Common myeloid progenitor, CD34-positive (primary cell): ENCODE measurements at regions not wholly inside any gene's neighbourhood (a gene's known extent, or its start where the extent isn't known, plus 50 kb on each side); places are given as distances from the start of the nearest gene placed in this dataset.

Source experiments
- CTCF ChIA-PET: fragments of 350-600 bp; sonication (Branson Sonifier 250); formaldehyde crosslinking; loops from one replicate; lab custom pipeline; 2021; ENCODE audit warnings: antibody characterized with exemption; lab: Charles Lee
- POLR2A ChIA-PET: fragments of 350-600 bp; sonication (Branson Sonifier 250); formaldehyde crosslinking; loops from one replicate; lab custom pipeline; 2021; ENCODE audit warnings: antibody characterized with exemption; lab: Charles Lee
- DNase-seq, 3 donors: peaks; one replicate each; pipeline versions ENCODE4 v3.0.0 to v3.0.0-alpha.2; 2013
- H3K27ac ChIP-seq, 2 experiments: 1 replicate in 1 of 2; 2 replicates in 1 of 2; pipeline ENCODE4 v1.7.0; 2013; ENCODE audit warnings: inconsistent platforms in 2 of 2, low read length in 2 of 2, mild to moderate bottlenecking in 2 of 2, low read depth in 1 of 2, moderate library complexity in 1 of 2; ENCODE audit not compliant: severe bottlenecking in 2 of 2, insufficient read depth in 1 of 2, poor library complexity in 1 of 2
- H3K27me3 ChIP-seq, 5 experiments: replicated peaks in 2 of 5; 1 replicate in 3 of 5; 2 replicates in 2 of 5; pipeline versions ENCODE4 v1.6.1 to v1.7.0; 2013; ENCODE audit warnings: low read length in 4 of 5, mild to moderate bottlenecking in 2 of 5, moderate library complexity in 2 of 5, inconsistent platforms in 1 of 5; ENCODE audit not compliant: insufficient read depth in 5 of 5, control insufficient read depth in 4 of 5
- H3K36me3 ChIP-seq, 4 experiments: 1 replicate in 2 of 4; 2 replicates in 2 of 4; pipeline versions ENCODE4 v1.6.1 to v1.7.0; 2013; ENCODE audit warnings: low read length in 3 of 4, control low read depth in 1 of 4, mild to moderate bottlenecking in 1 of 4; ENCODE audit not compliant: control insufficient read depth in 4 of 4, insufficient read depth in 4 of 4
- H3K4me1 ChIP-seq, 4 experiments: 1 replicate in 3 of 4; 2 replicates in 1 of 4; pipeline versions ENCODE4 v1.6.1 to v1.7.1; 2013; ENCODE audit warnings: low read length in 3 of 4, mild to moderate bottlenecking in 3 of 4, control low read depth in 1 of 4, inconsistent platforms in 1 of 4, moderate library complexity in 1 of 4; ENCODE audit not compliant: control insufficient read depth in 4 of 4, insufficient read depth in 4 of 4; ENCODE audit errors: control extremely low read depth in 1 of 4
- H3K4me3 ChIP-seq, 7 experiments: 1 replicate in 4 of 7; 2 replicates in 3 of 7; pipeline versions ENCODE4 v1.5.1 to v1.7.0; 2013; ENCODE audit warnings: mild to moderate bottlenecking in 7 of 7, low read length in 6 of 7, moderate library complexity in 6 of 7, inconsistent platforms in 2 of 7, low read depth in 2 of 7, control low read depth in 1 of 7; ENCODE audit not compliant: insufficient read depth in 4 of 7, control insufficient read depth in 1 of 7; ENCODE audit errors: extremely low read depth in 1 of 7
- H3K9me3 ChIP-seq, 5 experiments: 1 replicate in 4 of 5; 2 replicates in 1 of 5; pipeline versions ENCODE4 v1.6.1 to v1.7.1; 2013; ENCODE audit warnings: low read length in 4 of 5, mild to moderate bottlenecking in 2 of 5, inconsistent platforms in 1 of 5, low read depth in 1 of 5, moderate library complexity in 1 of 5; ENCODE audit not compliant: control insufficient read depth in 4 of 5, insufficient read depth in 2 of 5; ENCODE audit errors: control extremely low read depth in 1 of 5
- WGBS: methylation state at CpG from one replicate; pipeline ENCODE4 v1.1.5; 2013; ENCODE audit not compliant: insufficient coverage; 5-methylcytosine and 5-hydroxymethylcytosine counted together

DNA sequence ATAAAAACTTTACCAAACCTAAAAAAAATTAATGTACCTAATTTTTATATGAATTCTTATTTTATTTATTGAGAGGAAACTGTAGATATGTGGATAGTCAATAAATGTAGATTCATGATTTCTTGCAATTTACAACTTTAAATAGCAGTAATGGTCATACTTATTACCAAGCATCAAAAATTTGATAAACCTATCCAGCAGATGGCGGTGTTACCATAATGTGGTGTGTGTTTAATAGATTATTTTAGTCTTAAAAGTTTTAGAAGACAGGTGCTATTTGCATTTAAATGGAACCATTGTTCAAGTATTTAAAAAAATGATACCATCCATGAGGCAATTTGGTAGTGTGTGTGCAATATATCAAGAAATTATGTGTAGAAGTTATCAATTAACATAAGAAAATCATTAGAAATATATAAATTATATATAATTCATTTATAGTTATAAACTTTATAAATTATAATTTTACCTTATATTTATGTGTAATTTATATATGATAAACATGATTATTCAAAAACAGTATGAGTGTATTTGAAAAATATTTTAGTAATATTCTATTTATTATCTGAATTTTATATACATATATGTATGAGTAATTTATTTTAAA lies 176.0 kb upstream of the BCHE start:
- no peak overlapping the region for H3K4me3 ChIP-seq
- ChIA-PET POLR2A (no interaction called here), CTCF (interaction anchor here (1.0 to 1.3 kb wide), 2 partner anchors 413 kb away, joined by 3 read pairs; no protein-coding TSS in a partner anchor)
- WGBS = no CpG with 5 or more reads among the region's 1 CpG
- H3K27me3 ChIP-seq = no peaks in the 10 kb centered on the region
- peak; percentile 53 to 78 (median 70) for DNase-seq
- no peaks in the 10 kb centered on the region for H3K36me3 ChIP-seq
- H3K4me1 ChIP-seq = no peaks in the 10 kb centered on the region
- H3K27ac ChIP-seq = no peak overlapping the region
- no peaks in the 10 kb centered on the region for H3K9me3 ChIP-seq

DNA sequence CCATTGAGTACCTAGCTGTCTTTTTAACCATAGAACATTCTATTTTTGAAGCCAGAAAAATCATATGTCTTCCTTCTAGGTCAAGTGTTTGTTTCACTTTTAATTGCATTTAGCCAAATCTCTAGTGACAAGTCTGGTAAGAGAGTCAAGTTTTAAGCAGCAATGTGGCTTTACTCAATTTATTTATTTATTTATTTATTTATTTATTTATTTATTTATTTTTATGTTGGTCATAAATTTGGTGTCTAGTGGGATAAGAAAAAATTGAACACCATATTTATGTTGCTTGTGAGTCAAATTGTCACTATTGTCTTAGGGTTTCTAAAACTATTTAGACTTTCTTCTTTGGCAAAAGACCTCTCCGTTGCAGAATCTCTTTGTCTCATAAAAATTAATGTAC lies 174.5 kb upstream of the BCHE start:
- POLR2A ChIA-PET = no interaction called here
- no peak for DNase-seq
- Histone ChIP-seq H3K4me1 (no peaks in the 10 kb centered on the region), H3K9me3 (no peaks in the 10 kb centered on the region), H3K4me3 (no peak overlapping the region), H3K36me3 (no peaks in the 10 kb centered on the region), H3K27ac (no peak overlapping the region), H3K27me3 (no peaks in the 10 kb centered on the region)
- CTCF ChIA-PET = interaction anchor here (1.8 kb wide), 1 partner anchor 17 kb away, joined by 4 read pairs; no protein-coding TSS in a partner anchor
- WGBS = no CpG with 5 or more reads among the region's 1 CpG

DNA sequence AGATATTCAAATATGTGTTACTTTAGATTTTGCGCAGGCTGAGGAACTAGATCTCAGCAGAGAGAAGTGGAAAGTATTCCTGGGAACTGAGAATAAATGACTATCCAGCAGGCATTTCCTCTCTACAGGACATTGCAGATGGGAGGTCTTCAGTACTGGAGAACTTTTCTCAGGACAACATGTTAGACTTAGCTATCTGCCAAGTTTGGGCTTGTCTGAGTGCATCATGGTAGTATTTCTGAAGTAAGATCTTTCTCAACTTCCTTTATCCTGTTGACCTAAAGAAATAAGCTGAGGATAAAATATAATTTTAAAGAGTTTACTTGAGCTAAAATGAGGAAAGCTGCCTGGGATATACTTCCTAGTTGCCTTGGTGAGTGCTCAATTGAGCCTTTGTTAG lies 167.9 kb upstream of the BCHE start:
- POLR2A ChIA-PET = no interaction called here
- DNase-seq = no peak
- Histone ChIP-seq H3K4me1 (no peaks in the 10 kb centered on the region), H3K4me3 (no peak overlapping the region), H3K27me3 (no peaks in the 10 kb centered on the region), H3K27ac (no peak overlapping the region), H3K9me3 (no peaks in the 10 kb centered on the region), H3K36me3 (no peaks in the 10 kb centered on the region)
- CTCF ChIA-PET = no interaction called here
- no CpG with 5 or more reads among the region's 1 CpG for WGBS

DNA sequence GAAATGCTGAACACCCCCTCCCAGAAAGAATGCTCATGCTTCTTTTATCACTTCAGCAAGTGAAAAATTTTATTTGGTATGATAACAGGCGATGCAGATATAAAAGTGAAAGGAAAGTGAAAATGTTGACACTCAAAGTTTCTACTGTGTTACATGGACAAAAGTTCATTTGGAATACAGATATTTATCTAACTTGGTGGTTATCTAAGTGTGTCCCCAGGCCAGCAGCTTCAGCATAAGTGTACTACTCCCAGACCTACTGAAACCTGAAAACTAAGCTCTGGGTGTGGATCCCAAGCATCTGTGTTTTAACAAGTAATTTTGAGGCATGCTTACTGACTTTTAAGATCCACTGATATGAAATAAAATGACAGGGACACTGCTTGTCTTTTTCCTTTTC lies 157.1 kb upstream of the BCHE start:
- WGBS = no CpG with 5 or more reads among the region's 1 CpG

DNA sequence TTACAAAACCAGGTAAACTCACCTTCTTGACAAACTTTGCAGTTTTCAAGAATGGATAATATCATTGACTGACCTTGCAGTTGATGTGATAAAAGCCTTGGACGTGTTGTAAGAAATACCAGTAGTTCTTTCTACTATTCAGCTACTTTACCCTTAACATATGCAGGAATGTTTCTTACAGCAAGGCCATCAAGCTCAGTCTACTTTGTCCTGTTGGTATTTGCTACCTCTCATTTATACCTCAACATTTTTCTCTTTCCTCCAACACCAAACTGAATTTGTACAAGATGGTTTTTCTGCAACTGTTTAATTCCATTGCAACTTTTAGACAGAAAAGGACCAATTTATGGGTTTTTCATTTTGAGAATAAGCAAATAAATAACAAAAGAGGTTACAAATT lies 147.4 kb upstream of the BCHE start:
- ChIA-PET POLR2A (no interaction called here), CTCF (interaction anchor here (0.6 kb wide), 1 partner anchor 64 kb away, joined by 3 read pairs; no protein-coding TSS in a partner anchor)
- Histone ChIP-seq H3K27me3 (no peaks in the 10 kb centered on the region), H3K36me3 (no peaks in the 10 kb centered on the region), H3K4me1 (no peaks in the 10 kb centered on the region), H3K9me3 (no peaks in the 10 kb centered on the region), H3K4me3 (no peak overlapping the region), H3K27ac (no peak overlapping the region)
- no peak for DNase-seq
- WGBS = 80% methylated on average over 1 of the region's 1 CpG

More for the DNA sequence above, 157.1 kb upstream of the BCHE start:
- ChIA-PET CTCF (no interaction called here), POLR2A (no interaction called here)
- no peak overlapping the region for H3K4me3 ChIP-seq
- no peaks in the 10 kb centered on the region for H3K4me1 ChIP-seq
- H3K27ac ChIP-seq = no peak overlapping the region
- H3K9me3 ChIP-seq = no peaks in the 10 kb centered on the region
- no peaks in the 10 kb centered on the region for H3K27me3 ChIP-seq
- no peaks in the 10 kb centered on the region for H3K36me3 ChIP-seq
- no peak for DNase-seq

DNA sequence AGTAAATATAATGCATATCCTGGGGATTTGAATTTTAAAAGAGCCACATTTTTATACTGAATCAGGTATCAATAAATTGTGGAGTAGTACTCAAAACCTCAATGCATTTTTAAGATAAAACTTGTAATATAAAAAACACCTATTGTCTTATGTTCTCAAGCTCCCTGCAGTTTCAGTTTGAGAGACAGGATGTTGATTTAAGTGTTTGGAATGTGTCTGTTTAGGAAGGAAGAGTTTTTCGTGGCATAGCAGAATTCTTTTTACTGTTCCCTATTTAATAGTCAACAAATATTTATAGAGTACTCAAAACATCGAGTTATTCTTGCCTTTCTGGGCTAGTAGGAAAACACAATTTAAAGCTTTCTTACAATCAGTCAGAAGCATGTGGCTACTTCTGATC lies 146.1 kb upstream of the BCHE start:
- WGBS = no CpG with 5 or more reads among the region's 2 CpGs
- DNase-seq = no peak
- Histone ChIP-seq H3K9me3 (no peaks in the 10 kb centered on the region), H3K4me3 (no peak overlapping the region), H3K27me3 (no peaks in the 10 kb centered on the region), H3K4me1 (no peaks in the 10 kb centered on the region), H3K36me3 (no peaks in the 10 kb centered on the region), H3K27ac (no peak overlapping the region)
- ChIA-PET POLR2A (no interaction called here), CTCF (no interaction called here)

DNA sequence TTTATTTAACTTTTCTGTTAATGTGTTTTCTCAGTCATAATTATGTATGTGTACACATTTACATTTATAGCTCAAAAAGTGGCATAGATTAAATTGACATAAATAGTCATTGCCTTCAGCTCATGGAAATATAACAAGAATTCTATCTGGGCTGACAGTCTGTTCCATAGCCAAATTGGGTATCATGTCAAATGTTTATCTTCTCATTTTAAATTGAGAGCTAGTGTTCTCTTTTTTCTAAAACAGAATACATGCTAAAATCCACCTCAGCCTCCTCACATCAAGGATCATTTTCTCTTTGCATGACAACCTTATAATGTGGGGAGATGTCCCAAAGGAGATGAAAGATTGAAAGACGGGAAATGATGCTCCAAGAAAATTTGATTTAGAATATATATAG lies 144.1 kb upstream of the BCHE start:
- ChIA-PET CTCF (no interaction called here), POLR2A (no interaction called here)
- no peaks in the 10 kb centered on the region for H3K9me3 ChIP-seq
- H3K4me1 ChIP-seq = no peaks in the 10 kb centered on the region
- no peaks in the 10 kb centered on the region for H3K36me3 ChIP-seq
- H3K4me3 ChIP-seq = no peak overlapping the region
- H3K27ac ChIP-seq = no peak overlapping the region
- H3K27me3 ChIP-seq = no peaks in the 10 kb centered on the region
- WGBS = no CpG with 5 or more reads among the region's 1 CpG
- DNase-seq = no peak
